ENCODE measurements at regions not wholly inside any gene's neighbourhood (a gene's known extent, or its start where the extent isn't known, plus 50 kb on each side); places are given as distances from the start of the nearest gene placed in this dataset.

DNA sequence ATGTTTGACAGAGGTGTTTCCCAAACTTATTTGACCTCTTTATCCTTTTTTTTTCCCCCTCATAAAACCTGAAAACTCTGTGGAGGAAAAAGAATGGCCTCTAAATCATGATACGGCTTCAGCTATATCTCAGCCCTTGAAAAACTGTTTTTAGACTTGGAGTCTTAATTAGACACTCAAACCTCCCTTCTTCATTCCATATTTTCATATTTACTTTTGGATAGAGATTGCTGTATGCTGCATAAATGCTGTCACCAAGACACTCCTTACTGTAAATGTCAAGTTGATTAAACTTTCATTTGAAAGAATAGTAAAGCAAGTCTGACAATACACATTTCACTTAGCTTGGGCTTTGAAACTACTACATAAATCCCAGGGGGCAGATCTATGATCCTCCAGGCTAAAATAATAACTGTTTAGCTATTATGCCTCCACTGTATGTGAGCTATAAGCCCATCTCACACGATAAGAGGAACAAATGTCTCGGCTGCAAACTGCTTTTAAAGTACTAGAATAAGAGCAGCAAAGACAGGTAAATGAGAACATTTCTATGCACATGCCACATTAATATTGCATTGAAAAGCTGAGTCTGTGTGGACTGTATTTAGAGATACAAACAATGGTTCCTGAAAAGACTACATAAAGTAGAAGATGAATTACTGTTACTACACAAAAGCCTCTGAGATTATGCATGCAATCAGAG is 141.3 kb upstream of the HMGN3 start:
- H3K23ac ChIP-seq (ENCODE audit: insufficient read length) = no peak overlapping the region
- no peak overlapping the region for H4K5ac ChIP-seq (ENCODE audit: insufficient read length, low read depth, low read length)
- DNase-seq (ENCODE audit: low read depth in 1 of 2, low spot score in 2 of 2) (no peak), FAIRE-seq (no peak)
- H3K4me3 ChIP-seq (ENCODE audit: extremely low read depth in 1 of 4, insufficient read depth in 2 of 4, low read depth in 3 of 4, low read length in 4 of 4) = no peak overlapping the region
- ChIA-PET POLR2A (ENCODE audit: partially characterized antibody) (no interaction called here), CTCF (ENCODE audit: partially characterized antibody) (interaction anchor here (0.9 to 1.0 kb wide), 2 partner anchors 28 to 338 kb away, joined by 3 to 4 read pairs; no protein-coding TSS in a partner anchor)
- no peak overlapping the region for H2AFZ ChIP-seq (ENCODE audit: low read length)
- no peak overlapping the region for H2BK5ac ChIP-seq (ENCODE audit: low read depth, low read length)
- no peak overlapping the region for H4K8ac ChIP-seq (ENCODE audit: extremely low read depth, insufficient read depth, low read length)
- no peaks in the 10 kb centered on the region for H3K36me3 ChIP-seq (ENCODE audit: control insufficient read depth in 2 of 4, insufficient read depth in 4 of 4, low read length in 3 of 4)
- H3K4me1 ChIP-seq (replicated peaks in 1 of 4; ENCODE audit: control insufficient read depth in 3 of 4, insufficient read depth in 4 of 4, low read length in 3 of 4) = no peaks in the 10 kb centered on the region; a peak in 1 of 7 replicates
- H3K4me2 ChIP-seq (ENCODE audit: insufficient read depth in 1 of 2, low read depth in 2 of 2, low read length in 2 of 2) = no peak overlapping the region
- no peak overlapping the region for H3K27ac ChIP-seq (ENCODE audit: low read depth, low read length)
- no peak overlapping the region for H2BK20ac ChIP-seq (ENCODE audit: low read length)
- no peak overlapping the region for H2AK5ac ChIP-seq (ENCODE audit: low read depth, low read length)
- H3K9me3 ChIP-seq (ENCODE audit: insufficient read depth in 2 of 2, low read depth in 1 of 2, low read length in 1 of 2) = no peaks in the 10 kb centered on the region
- no peak overlapping the region for H2BK12ac ChIP-seq (ENCODE audit: low read depth, low read length)
- H3K23me2 ChIP-seq (ENCODE audit: low read depth, low read length) = no peaks in the 10 kb centered on the region
- no peaks in the 10 kb centered on the region for H3K27me3 ChIP-seq (replicated peaks in 1 of 4; ENCODE audit: control insufficient read depth in 3 of 4, extremely low read depth in 1 of 4, insufficient read depth in 3 of 4, low read length in 3 of 4)
- H3K79me1 ChIP-seq (ENCODE audit: low read depth, low read length) = no peaks in the 10 kb centered on the region
- no peak overlapping the region for H3K56ac ChIP-seq (replicated peaks; ENCODE audit: insufficient read length, low read depth, low read length)
- no peak overlapping the region for H3K18ac ChIP-seq (ENCODE audit: extremely low read depth, low read length)
- TF ChIP-seq EP300 (IDR thresholded peaks at IDR 0.05; ENCODE audit: borderline replicate concordance in 1 of 2, low read depth in 2 of 2, low read length in 2 of 2) (no peak), RAD21 (IDR thresholded peaks at IDR 0.05 in 1 of 2, conservative IDR thresholded peaks at IDR 0.05 in 1 of 2; ENCODE audit: low read depth in 2 of 2, low read length in 2 of 2) (no peak), TCF12 (IDR thresholded peaks at IDR 0.05; ENCODE audit: low read depth, low read length) (no peak), EGR1 (IDR thresholded peaks at IDR 0.05; ENCODE audit: borderline replicate concordance, low read depth, low read length) (no peak), NRF1 (IDR thresholded peaks at IDR 0.05; ENCODE audit: low read depth, low read length) (no peak), SIN3A (conservative IDR thresholded peaks at IDR 0.05 in 1 of 2, IDR thresholded peaks at IDR 0.05 in 1 of 2; ENCODE audit: low read depth in 1 of 2, low read length in 2 of 2) (no peak)
- no peaks in the 10 kb centered on the region for H4K20me1 ChIP-seq (replicated peaks in 1 of 2; ENCODE audit: control insufficient read depth in 1 of 2, insufficient read depth in 2 of 2, low read length in 2 of 2)
- H3K79me2 ChIP-seq (ENCODE audit: control insufficient read depth in 1 of 2, insufficient read depth in 2 of 2, low read length in 2 of 2) = no peaks in the 10 kb centered on the region
- H2BK15ac ChIP-seq (ENCODE audit: low read length) = no peak overlapping the region
- H3K9ac ChIP-seq (replicated peaks in 1 of 4; ENCODE audit: extremely low read depth in 1 of 4, low read depth in 3 of 4, low read length in 3 of 4) = no peak overlapping the region
- H4K91ac ChIP-seq (replicated peaks; ENCODE audit: insufficient read length, low read length) = no peak overlapping the region
- H2BK120ac ChIP-seq (replicated peaks; ENCODE audit: low read depth, low read length) = no peak overlapping the region
- 88% methylated on average over 3 of the region's 3 CpGs; no CpG with 5 or more reads in 1 of the 2 experiments for WGBS, 2 experiments (ENCODE audit: extremely low coverage in 1 of 2, insufficient coverage in 1 of 2, insufficient read length in 1 of 2, insufficient replicate concordance in 2 of 2, low coverage in 1 of 2, low lambda C conversion rate in 2 of 2, missing lambda C conversion rate in 1 of 2)
- H3K14ac ChIP-seq (ENCODE audit: insufficient read length) = no peak overlapping the region
- no peak overlapping the region for H3K4ac ChIP-seq (replicated peaks; ENCODE audit: insufficient read length, low read depth, low read length)
